K562 (cell line): ENCODE measurements at regions not wholly inside any gene's neighbourhood (a gene's known extent, or its start where the extent isn't known, plus 50 kb on each side); places are given as distances from the start of the nearest gene placed in this dataset.

Experiments used
- ATAC-seq: fragments of 200-7000 bp; cut with Tn5 transposase; 3 replicates; pipeline ENCODE4 v1.9.1; 2020; ENCODE audit warnings: moderate library complexity
- BruUV-seq: library from RNA; stranded (reverse); fragments of 400-500 nt; replicated peaks from 2 replicates; lab custom pipeline; 2021; lab: Mats Ljungman, UMichigan
- CTCF ChIA-PET: fragments of 300-600 bp; formaldehyde crosslinking; extraction: SDS; loops from one replicate; lab custom pipeline; 2021; ENCODE audit warnings: low intra/inter-chr PET ratio; lab: Yijun Ruan, JAX
- POLR2A ChIA-PET: fragments of 300-600, 350-650 bp; sonication (Branson Sonifier 250); formaldehyde crosslinking; extraction: SDS; loops from one replicate; lab custom pipeline; 2021; ENCODE audit warnings: antibody characterized with exemption, inconsistent platforms; lab: Yijun Ruan, JAX
- DNase-seq, 4 experiments: peaks; one replicate each; pipeline versions ENCODE4 v3.0.0 to v3.0.0-alpha.2; 2011 to 2018; ENCODE audit warnings: low spot score in 3 of 4, mixed read lengths in 3 of 4; ENCODE audit errors: extremely low read depth in 1 of 4
- FAIRE-seq: peaks from 2 replicates; lab custom pipeline; 2011; peaks lifted over from hg19 to GRCh38; lab: Jason Lieb, UNC
- H2AFZ ChIP-seq: 2 replicates; pipeline ENCODE4 v1.6.0; 2011; ENCODE audit warnings: low read depth, low read length, control low read depth, inconsistent platforms
- H3K27ac ChIP-seq: fragments of 200-600 bp; 3 replicates; pipeline ENCODE4 v1.8.0; 2011; ENCODE audit warnings: low read depth, mild to moderate bottlenecking, control low read depth, inconsistent platforms, low read length, moderate library complexity, mixed read lengths; ENCODE audit errors: extremely low read depth
- H3K27me3 ChIP-seq, 2 experiments: fragments of 300-600 bp in 1 of 2; 2 replicates in 1 of 2; 3 replicates in 1 of 2; pipeline versions ENCODE4 v1.6.0 to v1.8.0; 2011; ENCODE audit warnings: inconsistent platforms in 2 of 2, low read length in 2 of 2, mild to moderate bottlenecking in 1 of 2, mixed read lengths in 1 of 2, moderate library complexity in 1 of 2; ENCODE audit not compliant: control insufficient read depth in 2 of 2, insufficient read depth in 2 of 2
- H3K36me3 ChIP-seq: fragments of 300-600 bp; 3 replicates; pipeline ENCODE4 v1.8.0; 2011; ENCODE audit warnings: mild to moderate bottlenecking, low read length, inconsistent platforms; ENCODE audit not compliant: control insufficient read depth, insufficient read depth
- H3K4me1 ChIP-seq, 2 experiments: fragments of 200-600 bp in 1 of 2; replicated peaks in 1 of 2; 2 replicates in 1 of 2; 3 replicates in 1 of 2; pipeline versions ENCODE4 v1.5.1 to v1.8.0; 2011; ENCODE audit warnings: inconsistent platforms in 2 of 2, low read length in 2 of 2, mild to moderate bottlenecking in 1 of 2, mixed read lengths in 1 of 2, moderate library complexity in 1 of 2; ENCODE audit not compliant: control insufficient read depth in 2 of 2, insufficient read depth in 2 of 2
- H3K4me2 ChIP-seq: 2 replicates; pipeline ENCODE4 v1.6.1; 2011; ENCODE audit warnings: low read length, control low read depth, inconsistent platforms, mixed read lengths; ENCODE audit not compliant: insufficient read depth
- H3K4me3 ChIP-seq: fragments of 200-600 bp; sonication (generic), shearing (Covaris generic); 2 replicates; pipeline ENCODE4 v1.5.1; 2016; ENCODE audit warnings: control low read depth, inconsistent platforms
- H3K79me2 ChIP-seq: fragments of 200-600 bp; 3 replicates; pipeline ENCODE4 v1.8.0; 2011; ENCODE audit warnings: low read length, inconsistent platforms; ENCODE audit not compliant: control insufficient read depth, insufficient read depth
- H3K9ac ChIP-seq, 2 experiments: 2 replicates each; pipeline versions ENCODE4 v1.6.0 to v1.6.1; 2011; ENCODE audit warnings: low read depth in 2 of 2, low read length in 2 of 2, control low read depth in 1 of 2, inconsistent platforms in 1 of 2, mild to moderate bottlenecking in 1 of 2, mixed read lengths in 1 of 2; ENCODE audit not compliant: insufficient read depth in 1 of 2
- H3K9me1 ChIP-seq: one replicate; pipeline ENCODE4 v1.6.0; 2011; ENCODE audit warnings: inconsistent platforms, mild to moderate bottlenecking, low read length, moderate library complexity; ENCODE audit not compliant: control insufficient read depth, insufficient read depth
- H3K9me3 ChIP-seq: replicated peaks from 2 replicates; pipeline ENCODE4 v1.5.1; 2011; ENCODE audit warnings: low read depth, low read length, inconsistent platforms; ENCODE audit not compliant: control insufficient read depth, insufficient read depth
- H4K20me1 ChIP-seq: replicated peaks from 2 replicates; pipeline ENCODE4 v1.6.1; 2011; ENCODE audit warnings: low read length, inconsistent platforms, mixed read lengths; ENCODE audit not compliant: control insufficient read depth, insufficient read depth
- CXXC5 ChIP-seq: fragments of 250-450 bp; sonication (Bioruptor Pico); IDR thresholded peaks from 2 replicates; pipeline ENCODE4 v1.8.0; 2022; ENCODE audit warnings: inconsistent platforms, mild to moderate bottlenecking, moderate library complexity
- DDX20 ChIP-seq: fragments of 450-650 bp; IDR thresholded peaks from 2 replicates; pipeline ENCODE4 v1.6.1; 2016; ENCODE audit warnings: missing genetic modification characterization, low read depth, mild to moderate bottlenecking, missing compliant biosample characterization, moderate library complexity
- EP400 ChIP-seq: fragments of 450-650 bp; IDR thresholded peaks from 2 replicates; pipeline ENCODE4 v1.6.1; 2017; ENCODE audit warnings: antibody characterized with exemption, mild to moderate bottlenecking, moderate library complexity
- KAT7 ChIP-seq: sonication (generic); formaldehyde crosslinking; IDR thresholded peaks from 2 replicates; pipeline ENCODE4 v1.8.0; 2022; ENCODE audit warnings: missing genetic modification reagents, mild to moderate bottlenecking, borderline replicate concordance
- MEF2D ChIP-seq: conservative IDR thresholded peaks from 2 replicates; pipeline ENCODE4 v1.6.1; 2016; ENCODE audit warnings: low read depth, missing genetic modification characterization, missing compliant biosample characterization
- RBM15 ChIP-seq: fragments of 200-400 bp; formaldehyde crosslinking; IDR thresholded peaks from 2 replicates; pipeline ENCODE4 v1.6.1; 2018; ENCODE audit warnings: mild to moderate bottlenecking, low read length, moderate library complexity; ENCODE audit not compliant: insufficient read depth
- RBM22 ChIP-seq: fragments of 200-400 bp; formaldehyde crosslinking; IDR thresholded peaks from 2 replicates; pipeline ENCODE4 v1.6.1; 2018; ENCODE audit warnings: low read length, low read depth; ENCODE audit not compliant: poor library complexity, severe bottlenecking
- SMAD1 ChIP-seq: fragments of 150-350 bp; IDR thresholded peaks from 2 replicates; pipeline ENCODE4 v1.6.1; 2014; ENCODE audit warnings: low read length, low read depth; ENCODE audit not compliant: partially characterized antibody
- ZNF224 ChIP-seq: sonication (generic); formaldehyde crosslinking; IDR thresholded peaks from 2 replicates; pipeline ENCODE4 v1.8.0; 2022; ENCODE audit warnings: mild to moderate bottlenecking, missing genetic modification reagents
- WGBS: fragments of 100-300 bp; shearing (Covaris generic); methylation state at CpG from one replicate; pipeline ENCODE4 v1.1.6; 2016; ENCODE audit warnings: low coverage, mixed read lengths; ENCODE audit not compliant: insufficient coverage; ENCODE audit errors: missing lambda C conversion rate; 5-methylcytosine and 5-hydroxymethylcytosine counted together
- in situ Hi-C: fragments of 300-500 bp; cut with MboI; formaldehyde crosslinking; loops from 4 replicates; pipeline ENCODE4 v1.15.0; 2018; ENCODE audit warnings: inconsistent platforms, mixed read lengths
- intact Hi-C: fragments of 100-400 bp; cut with micrococcal nuclease; formaldehyde crosslinking; loops from 2 replicates; pipeline ENCODE4 v1.14.2; 2022
- TF ChIP-seq, protein P1 (sequence below): sonication (generic); formaldehyde crosslinking; IDR thresholded peaks from 2 replicates; pipeline ENCODE4 v1.8.0; 2023; ENCODE audit warnings: missing genetic modification reagents, mild to moderate bottlenecking, borderline replicate concordance
- TF ChIP-seq, protein P2 (sequence below), 3 experiments: fragments of 200-800 bp in 1 of 3; sonication (Bioruptor generic) in 1 of 3; sonication (generic) in 1 of 3; formaldehyde crosslinking in 1 of 3; IDR thresholded peaks; 2 replicates each; pipeline versions ENCODE4 v1.6.1 to v1.8.0; 2016 to 2022; ENCODE audit warnings: mild to moderate bottlenecking in 2 of 3, missing compliant biosample characterization in 2 of 3, missing genetic modification characterization in 2 of 3, missing genetic modification reagents in 1 of 3

DNA sequence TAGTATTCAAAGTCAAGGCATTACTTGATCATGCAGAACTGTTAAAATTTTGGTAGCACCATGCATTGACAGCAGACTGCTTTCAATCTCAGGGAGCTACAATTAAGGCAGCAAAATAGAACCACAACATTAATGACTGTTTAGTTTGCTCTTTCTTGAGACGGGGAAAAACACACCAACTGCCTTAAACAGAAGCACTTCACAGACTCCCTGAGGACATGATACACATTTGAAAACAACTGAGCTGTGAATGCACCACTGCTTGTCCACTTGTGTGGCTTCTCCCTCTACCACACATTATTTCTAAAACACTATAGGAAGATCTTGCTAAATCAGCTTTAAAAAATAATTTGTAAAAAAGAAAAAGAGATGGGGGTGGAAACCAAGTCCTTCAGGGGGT lies 79.6 kb upstream of the MAST4 start (continued):
- no peak for TF ChIP-seq EP400
- no peak for TF ChIP-seq DDX20 (tag)
- TF ChIP-seq RBM15, result no peak
- TF ChIP-seq, all 486 proteins: peak for 0

DNA sequence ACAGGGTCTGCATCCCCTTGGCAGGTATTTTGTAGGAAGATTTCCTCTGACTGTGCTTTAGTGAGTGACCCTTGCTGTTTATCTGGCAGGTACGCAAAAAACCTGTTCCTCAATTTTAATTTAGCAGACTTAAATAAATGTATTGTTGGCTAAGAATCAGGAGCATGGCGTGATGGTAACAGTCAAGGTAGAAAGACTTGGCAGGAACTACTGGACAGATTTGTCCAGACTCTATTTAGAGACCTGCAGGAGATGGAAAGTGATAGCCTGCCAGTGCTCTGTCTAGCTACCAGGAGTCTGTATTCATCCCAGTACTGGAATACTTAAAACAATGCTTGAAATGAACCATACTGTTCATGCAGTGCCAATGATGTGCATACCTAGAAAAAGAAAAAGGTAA lies 78.8 kb upstream of the MAST4 start:
- intact Hi-C loops, result no loop called here
- WGBS, result 0% methylated on average over 2 of the region's 2 CpGs
- POLR2A ChIA-PET, result interaction anchor here (0.7 kb wide), 1 partner anchor 16 kb away, joined by 3 read pairs; no protein-coding TSS in a partner anchor

More for the DNA sequence above, 78.8 kb upstream of the MAST4 start:
- in situ Hi-C loops, result no loop called here
- Histone ChIP-seq H3K9ac (no peak overlapping the region), H3K4me1 (no peaks in the 10 kb centered on the region), H3K27ac (no peak overlapping the region), H3K9me3 (no peaks in the 10 kb centered on the region), H3K4me2 (no peak overlapping the region), H4K20me1 (no peaks in the 10 kb centered on the region), H3K36me3 (no peaks in the 10 kb centered on the region), H3K9me1 (no peaks in the 10 kb centered on the region), H2AFZ (no peak overlapping the region), H3K79me2 (no peaks in the 10 kb centered on the region)
- FAIRE-seq, result no peak
- no TSS peak for BruUV-seq
- ATAC-seq, result no peak
- no peak for DNase-seq
- TF ChIP-seq SMAD1 (no peak), KAT7 (CRISPR knock-in tag) (no peak), RBM22 (no peak), ZNF224 (no peak), MEF2D (tag) (no peak), CXXC5 (CRISPR knock-in tag) (no peak)
- TF ChIP-seq, protein P1, sequence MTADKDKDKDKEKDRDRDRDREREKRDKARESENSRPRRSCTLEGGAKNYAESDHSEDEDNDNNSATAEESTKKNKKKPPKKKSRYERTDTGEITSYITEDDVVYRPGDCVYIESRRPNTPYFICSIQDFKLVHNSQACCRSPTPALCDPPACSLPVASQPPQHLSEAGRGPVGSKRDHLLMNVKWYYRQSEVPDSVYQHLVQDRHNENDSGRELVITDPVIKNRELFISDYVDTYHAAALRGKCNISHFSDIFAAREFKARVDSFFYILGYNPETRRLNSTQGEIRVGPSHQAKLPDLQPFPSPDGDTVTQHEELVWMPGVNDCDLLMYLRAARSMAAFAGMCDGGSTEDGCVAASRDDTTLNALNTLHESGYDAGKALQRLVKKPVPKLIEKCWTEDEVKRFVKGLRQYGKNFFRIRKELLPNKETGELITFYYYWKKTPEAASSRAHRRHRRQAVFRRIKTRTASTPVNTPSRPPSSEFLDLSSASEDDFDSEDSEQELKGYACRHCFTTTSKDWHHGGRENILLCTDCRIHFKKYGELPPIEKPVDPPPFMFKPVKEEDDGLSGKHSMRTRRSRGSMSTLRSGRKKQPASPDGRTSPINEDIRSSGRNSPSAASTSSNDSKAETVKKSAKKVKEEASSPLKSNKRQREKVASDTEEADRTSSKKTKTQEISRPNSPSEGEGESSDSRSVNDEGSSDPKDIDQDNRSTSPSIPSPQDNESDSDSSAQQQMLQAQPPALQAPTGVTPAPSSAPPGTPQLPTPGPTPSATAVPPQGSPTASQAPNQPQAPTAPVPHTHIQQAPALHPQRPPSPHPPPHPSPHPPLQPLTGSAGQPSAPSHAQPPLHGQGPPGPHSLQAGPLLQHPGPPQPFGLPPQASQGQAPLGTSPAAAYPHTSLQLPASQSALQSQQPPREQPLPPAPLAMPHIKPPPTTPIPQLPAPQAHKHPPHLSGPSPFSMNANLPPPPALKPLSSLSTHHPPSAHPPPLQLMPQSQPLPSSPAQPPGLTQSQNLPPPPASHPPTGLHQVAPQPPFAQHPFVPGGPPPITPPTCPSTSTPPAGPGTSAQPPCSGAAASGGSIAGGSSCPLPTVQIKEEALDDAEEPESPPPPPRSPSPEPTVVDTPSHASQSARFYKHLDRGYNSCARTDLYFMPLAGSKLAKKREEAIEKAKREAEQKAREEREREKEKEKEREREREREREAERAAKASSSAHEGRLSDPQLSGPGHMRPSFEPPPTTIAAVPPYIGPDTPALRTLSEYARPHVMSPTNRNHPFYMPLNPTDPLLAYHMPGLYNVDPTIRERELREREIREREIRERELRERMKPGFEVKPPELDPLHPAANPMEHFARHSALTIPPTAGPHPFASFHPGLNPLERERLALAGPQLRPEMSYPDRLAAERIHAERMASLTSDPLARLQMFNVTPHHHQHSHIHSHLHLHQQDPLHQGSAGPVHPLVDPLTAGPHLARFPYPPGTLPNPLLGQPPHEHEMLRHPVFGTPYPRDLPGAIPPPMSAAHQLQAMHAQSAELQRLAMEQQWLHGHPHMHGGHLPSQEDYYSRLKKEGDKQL (CRISPR knock-in tag), result no peak
- TF ChIP-seq, protein P2, sequence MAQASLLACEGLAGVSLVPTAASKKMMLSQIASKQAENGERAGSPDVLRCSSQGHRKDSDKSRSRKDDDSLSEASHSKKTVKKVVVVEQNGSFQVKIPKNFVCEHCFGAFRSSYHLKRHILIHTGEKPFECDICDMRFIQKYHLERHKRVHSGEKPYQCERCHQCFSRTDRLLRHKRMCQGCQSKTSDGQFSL (CRISPR knock-in tag; IDR thresholded peaks at IDR 0.05), result no peak
- TF ChIP-seq, protein P2 (tag; IDR thresholded peaks at IDR 0.05), result no peak
- TF ChIP-seq, all 486 proteins: peak for 0
- H3K4me3 ChIP-seq, result no peak overlapping the region
- CTCF ChIA-PET, result no interaction called here
- no peaks in the 10 kb centered on the region for H3K27me3 ChIP-seq
